PC-9 (cell line): ENCODE measurements at regions not wholly inside any gene's neighbourhood (a gene's known extent, or its start where the extent isn't known, plus 50 kb on each side); places are given as distances from the start of the nearest gene placed in this dataset.
A peak's percentile ranks its signal among the peaks of the same experiment; 100 is the strongest.

ENCODE experiments used
- BruUV-seq: library from RNA; stranded (reverse); fragments of 400-500 nt; replicated peaks from 2 replicates; lab custom pipeline; 2021; lab: Mats Ljungman, UMichigan
- CTCF ChIA-PET: fragments of 300-600 bp; sonication (Branson Sonifier 250); formaldehyde crosslinking; loops from one replicate; lab custom pipeline; 2022; ENCODE audit warnings: antibody characterized with exemption; lab: Charles Lee
- POLR2A ChIA-PET: fragments of 300-600 bp; sonication (Branson Sonifier 250); formaldehyde crosslinking; loops from one replicate; lab custom pipeline; 2022; ENCODE audit warnings: antibody characterized with exemption; ENCODE audit not compliant: unreplicated experiment; lab: Charles Lee
- DNase-seq, 2 experiments: peaks; one replicate each; pipeline versions ENCODE4 v3.0.0 to v3.0.0-alpha.2; 2015 to 2022; ENCODE audit warnings: mixed read lengths in 1 of 2
- H2AFZ ChIP-seq: fragments of 200-600 bp; sonication (generic); 2 replicates; pipeline ENCODE4 v1.8.1; 2017; ENCODE audit warnings: antibody characterized with exemption
- H3F3A ChIP-seq: fragments of 200-600 bp; sonication (generic); 2 replicates; pipeline ENCODE4 v1.8.1; 2017; ENCODE audit warnings: antibody characterized with exemption, mild to moderate bottlenecking, low read depth; ENCODE audit not compliant: insufficient read depth
- H3K27ac ChIP-seq: fragments of 200-600 bp; sonication (generic); 2 replicates; pipeline ENCODE4 v1.6.1; 2016; ENCODE audit warnings: mixed run types
- H3K27me3 ChIP-seq: fragments of 200-600 bp; sonication (generic); 2 replicates; pipeline ENCODE4 v1.6.1; 2016; ENCODE audit warnings: low read depth, mixed run types; ENCODE audit not compliant: insufficient read depth
- H3K36me3 ChIP-seq: fragments of 200-600 bp; sonication (generic); 2 replicates; pipeline ENCODE4 v1.6.1; 2016; ENCODE audit warnings: low read depth, mixed run types
- H3K4me1 ChIP-seq: fragments of 200-600 bp; sonication (generic); replicated peaks from 2 replicates; pipeline ENCODE4 v1.6.1; 2016; ENCODE audit warnings: mixed run types; ENCODE audit not compliant: insufficient read depth
- H3K4me2 ChIP-seq: fragments of 200-600 bp; sonication (generic); 2 replicates; pipeline ENCODE4 v1.6.1; 2017; ENCODE audit warnings: mixed run types
- H3K4me3 ChIP-seq: fragments of 200-600 bp; sonication (generic); 2 replicates; pipeline ENCODE4 v1.6.1; 2016; ENCODE audit warnings: mixed run types
- H3K79me2 ChIP-seq: fragments of 200-600 bp; sonication (generic); 2 replicates; pipeline ENCODE4 v1.6.1; 2017; ENCODE audit warnings: low read depth, mixed run types
- H3K9me2 ChIP-seq: fragments of 200-600 bp; sonication (generic); 2 replicates; pipeline ENCODE4 v1.8.1; 2017; ENCODE audit warnings: mild to moderate bottlenecking; ENCODE audit not compliant: insufficient read depth
- H3K9me3 ChIP-seq: fragments of 200-600 bp; sonication (generic); 2 replicates; pipeline ENCODE4 v1.8.1; 2016; ENCODE audit warnings: low read depth; ENCODE audit not compliant: insufficient read depth
- H4K20me1 ChIP-seq: fragments of 200-600 bp; sonication (generic); 2 replicates; pipeline ENCODE4 v1.8.1; 2017; ENCODE audit not compliant: insufficient read depth
- CTCF ChIP-seq: fragments of 200-600 bp; sonication (generic); conservative IDR thresholded peaks from 2 replicates; pipeline ENCODE4 v1.6.1; 2017; ENCODE audit warnings: mixed run types, antibody characterized with exemption, mild to moderate bottlenecking, moderate library complexity
- EZH2 ChIP-seq: fragments of 200-600 bp; sonication (generic); IDR thresholded peaks from 2 replicates; pipeline ENCODE4 v1.8.0; 2017; ENCODE audit warnings: antibody characterized with exemption, low read depth
- intact Hi-C: fragments of 100-400 bp; cut with micrococcal nuclease; formaldehyde crosslinking; loops from one replicate; pipeline ENCODE4 v1.10.0; 2022; ENCODE audit not compliant: unreplicated experiment

DNA sequence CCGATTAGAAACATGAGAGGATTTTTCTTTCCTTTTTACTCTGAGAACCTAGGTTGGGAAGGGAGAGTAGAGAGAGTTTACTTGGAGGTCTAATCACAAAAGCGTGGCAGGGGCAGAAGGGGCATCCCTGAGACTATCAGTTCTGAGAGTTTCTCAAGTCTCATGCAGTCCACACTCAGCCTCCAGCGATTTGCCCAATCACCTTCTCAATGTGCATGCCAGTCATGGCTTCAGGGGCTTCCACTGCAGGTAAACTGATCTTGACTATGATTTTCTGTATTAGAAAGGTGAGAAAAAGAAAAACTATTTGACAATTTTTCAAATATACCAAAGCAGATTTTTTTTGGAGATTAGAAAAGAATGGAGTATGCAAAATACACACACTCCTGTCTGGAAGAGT, 617.1 kb upstream of the ZFP42 start:
- Histone ChIP-seq H3K4me1 (no peaks in the 10 kb centered on the region), H3K27me3 (no peaks in the 10 kb centered on the region), H3F3A (no peaks in the 10 kb centered on the region), H3K4me3 (no peak overlapping the region), H2AFZ (no peak overlapping the region), H4K20me1 (no peaks in the 10 kb centered on the region), H3K9me2 (no peaks in the 10 kb centered on the region), H3K9me3 (no peaks in the 10 kb centered on the region), H3K36me3 (no peaks in the 10 kb centered on the region), H3K79me2 (no peaks in the 10 kb centered on the region), H3K4me2 (no peak overlapping the region), H3K27ac (no peak overlapping the region)
- intact Hi-C loops: no loop called here
- TF ChIP-seq CTCF: no peak
- TF ChIP-seq EZH2: no peak
- POLR2A ChIA-PET: no interaction called here
- DNase-seq: no peak
- CTCF ChIA-PET: no interaction called here
- no TSS peak for BruUV-seq

DNA sequence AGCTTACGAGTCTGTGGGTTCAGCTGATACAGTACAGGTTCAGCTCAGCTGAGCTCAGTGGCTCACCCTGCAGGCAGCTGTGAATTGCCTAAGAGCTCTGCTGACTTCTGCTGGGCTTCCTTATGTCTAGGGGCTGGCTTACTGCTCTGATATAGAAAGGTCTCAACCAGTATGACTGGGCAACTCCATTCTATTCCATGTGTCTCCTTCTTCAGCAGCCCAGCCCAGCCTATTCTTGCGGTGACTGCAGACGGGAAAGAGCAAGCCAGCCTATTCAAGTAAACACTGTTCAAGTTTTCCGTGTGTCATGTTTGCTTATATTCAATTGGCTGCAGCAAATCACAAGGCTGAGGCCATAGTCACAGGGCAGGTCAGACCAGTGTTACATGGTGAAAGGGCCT, 615.4 kb upstream of the ZFP42 start:
- Histone ChIP-seq H3K4me1 (no peaks in the 10 kb centered on the region), H3F3A (no peaks in the 10 kb centered on the region), H3K4me2 (no peak overlapping the region), H3K9me2 (no peaks in the 10 kb centered on the region), H2AFZ (no peak overlapping the region), H3K9me3 (no peaks in the 10 kb centered on the region), H3K4me3 (no peak overlapping the region), H4K20me1 (no peaks in the 10 kb centered on the region), H3K79me2 (no peaks in the 10 kb centered on the region), H3K27me3 (no peaks in the 10 kb centered on the region), H3K27ac (no peak overlapping the region), H3K36me3 (no peaks in the 10 kb centered on the region)
- TF ChIP-seq EZH2 (no peak), CTCF (peak; percentile 32; the same call in 1 of the 2 replicates)
- no TSS peak for BruUV-seq
- CTCF ChIA-PET: no interaction called here
- intact Hi-C loops: no loop called here
- DNase-seq: peak in 1 of 2 experiments; percentile 8
- POLR2A ChIA-PET: no interaction called here

DNA sequence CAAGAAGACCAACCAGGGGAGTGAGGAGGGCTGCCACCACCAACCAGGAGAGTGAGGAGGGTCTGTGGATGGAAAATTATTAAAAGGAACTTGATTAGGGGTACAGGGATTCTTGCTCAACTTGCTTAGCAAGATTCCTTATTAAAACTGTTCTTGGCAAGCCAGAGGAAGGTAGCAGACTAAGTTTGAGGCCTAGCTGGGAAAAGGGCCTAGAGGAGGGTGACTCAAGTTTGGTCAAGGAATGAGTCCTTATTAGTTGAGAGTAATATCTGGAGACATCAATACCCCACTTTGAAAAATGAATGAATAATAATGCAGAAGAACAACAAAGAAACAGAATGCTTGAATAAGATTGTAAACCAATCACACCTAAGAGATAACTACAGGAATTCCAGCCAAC, 612.4 kb upstream of the ZFP42 start:
- no peaks in the 10 kb centered on the region for H4K20me1 ChIP-seq
- no peaks in the 10 kb centered on the region for H3K9me2 ChIP-seq
- H3K9me3 ChIP-seq: no peaks in the 10 kb centered on the region
- H3K4me3 ChIP-seq: no peak overlapping the region
- BruUV-seq: no TSS peak
- CTCF ChIA-PET: no interaction called here
- intact Hi-C loops: no loop called here
- H2AFZ ChIP-seq: no peak overlapping the region
- no peak overlapping the region for H3K27ac ChIP-seq
- H3K4me1 ChIP-seq: no peaks in the 10 kb centered on the region
- no peaks in the 10 kb centered on the region for H3K36me3 ChIP-seq
- no peaks in the 10 kb centered on the region for H3F3A ChIP-seq
- POLR2A ChIA-PET: no interaction called here
- no peaks in the 10 kb centered on the region for H3K27me3 ChIP-seq
- no peak for TF ChIP-seq EZH2
- no peak for TF ChIP-seq CTCF
- H3K79me2 ChIP-seq: no peaks in the 10 kb centered on the region
- H3K4me2 ChIP-seq: no peak overlapping the region
- no peak for DNase-seq
